ENCODE measurements at regions not wholly inside any gene's neighbourhood (a gene's known extent, or its start where the extent isn't known, plus 50 kb on each side); places are given as distances from the start of the nearest gene placed in this dataset.

GRCh38 chr13:65623148-65623547, 1607.0 kb downstream of the PCDH9 start:
- WGBS (ENCODE audit: low lambda C conversion rate): 0% methylated on average over 3 of the region's 3 CpGs
- in situ Hi-C loops (cut with HindIII; ENCODE audit: extremely low pct_ligation_motif_present, low pct_unique_long_range_greater_than_20kb): no loop called here

GRCh38 chr13:65615506-65615905, 1614.6 kb downstream of the PCDH9 start:
- no peaks in the 10 kb centered on the region for H3K9me3 ChIP-seq (ENCODE audit: low read length)
- ChIA-PET POLR2A (no interaction called here), CTCF (ENCODE audit: low intra/inter-chr PET ratio, low total read pairs) (no interaction called here)
- ATAC-seq (no peak), DNase-seq (ENCODE audit: low spot score) (no peak), FAIRE-seq (no peak)
- H3K27me3 ChIP-seq (ENCODE audit: control insufficient read depth in 1 of 2, insufficient read depth in 2 of 2, low read length in 2 of 2): no peaks in the 10 kb centered on the region
- in situ Hi-C loops (cut with HindIII; ENCODE audit: extremely low pct_ligation_motif_present, low pct_unique_long_range_greater_than_20kb): no loop called here
- H3K4me1 ChIP-seq (ENCODE audit: insufficient read depth, low read length): no peaks in the 10 kb centered on the region
- H3K4me3 ChIP-seq (replicated peaks in 1 of 3; ENCODE audit: insufficient read depth in 1 of 3, low read depth in 2 of 3, low read length in 3 of 3): no peak overlapping the region
- H3K36me3 ChIP-seq (replicated peaks in 1 of 2; ENCODE audit: control insufficient read depth in 1 of 2, insufficient read depth in 2 of 2, low read length in 2 of 2): no peaks in the 10 kb centered on the region
- H3K79me2 ChIP-seq (ENCODE audit: insufficient read depth, low read length): no peaks in the 10 kb centered on the region
- H3K4me2 ChIP-seq (ENCODE audit: low read depth, low read length): no peak overlapping the region
- no peak overlapping the region for H3K9ac ChIP-seq (ENCODE audit: insufficient read depth, low read depth, low read length)
- intact Hi-C loops (cut with micrococcal nuclease; ENCODE audit: unreplicated experiment): no loop called here
- WGBS (ENCODE audit: low lambda C conversion rate): 33% methylated on average over 3 of the region's 3 CpGs
- H3K27ac ChIP-seq (ENCODE audit: extremely low read length, insufficient read depth, low read length): no peak overlapping the region
- no TSS peak for BruUV-seq (replicated peaks)
- H4K20me1 ChIP-seq (ENCODE audit: insufficient read depth, low read length): no peaks in the 10 kb centered on the region
- no peak overlapping the region for H2AFZ ChIP-seq (ENCODE audit: low read length)
- TF ChIP-seq FUBP1 (CRISPR knock-in tag; IDR thresholded peaks at IDR 0.05; ENCODE audit: borderline replicate concordance) (no peak), CHD4 (IDR thresholded peaks at IDR 0.05; ENCODE audit: borderline replicate concordance, low read length) (no peak), SMC3 (IDR thresholded peaks at IDR 0.05; ENCODE audit: low read length) (no peak), KDM4B (CRISPR knock-in tag; IDR thresholded peaks at IDR 0.05) (no peak), ZNF253 (CRISPR knock-in tag; IDR thresholded peaks at IDR 0.05; ENCODE audit: borderline replicate concordance) (no peak), NR2F2 (IDR thresholded peaks at IDR 0.05; ENCODE audit: borderline replicate concordance, low read depth) (no peak), STAT5B (CRISPR knock-in tag; IDR thresholded peaks at IDR 0.05) (no peak), CENPT (CRISPR knock-in tag; IDR thresholded peaks at IDR 0.05; ENCODE audit: low read depth) (no peak), HCFC1 (IDR thresholded peaks at IDR 0.05; ENCODE audit: low read depth, low read length) (no peak), SMAD1 (CRISPR knock-in tag; IDR thresholded peaks at IDR 0.05; ENCODE audit: borderline replicate concordance, low read depth) (no peak)
- TF ChIP-seq, protein P1, sequence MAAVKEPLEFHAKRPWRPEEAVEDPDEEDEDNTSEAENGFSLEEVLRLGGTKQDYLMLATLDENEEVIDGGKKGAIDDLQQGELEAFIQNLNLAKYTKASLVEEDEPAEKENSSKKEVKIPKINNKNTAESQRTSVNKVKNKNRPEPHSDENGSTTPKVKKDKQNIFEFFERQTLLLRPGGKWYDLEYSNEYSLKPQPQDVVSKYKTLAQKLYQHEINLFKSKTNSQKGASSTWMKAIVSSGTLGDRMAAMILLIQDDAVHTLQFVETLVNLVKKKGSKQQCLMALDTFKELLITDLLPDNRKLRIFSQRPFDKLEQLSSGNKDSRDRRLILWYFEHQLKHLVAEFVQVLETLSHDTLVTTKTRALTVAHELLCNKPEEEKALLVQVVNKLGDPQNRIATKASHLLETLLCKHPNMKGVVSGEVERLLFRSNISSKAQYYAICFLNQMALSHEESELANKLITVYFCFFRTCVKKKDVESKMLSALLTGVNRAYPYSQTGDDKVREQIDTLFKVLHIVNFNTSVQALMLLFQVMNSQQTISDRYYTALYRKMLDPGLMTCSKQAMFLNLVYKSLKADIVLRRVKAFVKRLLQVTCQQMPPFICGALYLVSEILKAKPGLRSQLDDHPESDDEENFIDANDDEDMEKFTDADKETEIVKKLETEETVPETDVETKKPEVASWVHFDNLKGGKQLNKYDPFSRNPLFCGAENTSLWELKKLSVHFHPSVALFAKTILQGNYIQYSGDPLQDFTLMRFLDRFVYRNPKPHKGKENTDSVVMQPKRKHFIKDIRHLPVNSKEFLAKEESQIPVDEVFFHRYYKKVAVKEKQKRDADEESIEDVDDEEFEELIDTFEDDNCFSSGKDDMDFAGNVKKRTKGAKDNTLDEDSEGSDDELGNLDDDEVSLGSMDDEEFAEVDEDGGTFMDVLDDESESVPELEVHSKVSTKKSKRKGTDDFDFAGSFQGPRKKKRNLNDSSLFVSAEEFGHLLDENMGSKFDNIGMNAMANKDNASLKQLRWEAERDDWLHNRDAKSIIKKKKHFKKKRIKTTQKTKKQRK (IDR thresholded peaks at IDR 0.05; ENCODE audit: low read length): no peak

More at GRCh38 chr13:65623148-65623547, 1607.0 kb downstream of the PCDH9 start:
- no peak overlapping the region for H3K4me2 ChIP-seq (ENCODE audit: low read depth, low read length)
- FAIRE-seq (no peak), DNase-seq (ENCODE audit: low spot score) (no peak), ATAC-seq (no peak)
- no peak overlapping the region for H2AFZ ChIP-seq (ENCODE audit: low read length)
- ChIA-PET POLR2A (no interaction called here), CTCF (ENCODE audit: low intra/inter-chr PET ratio, low total read pairs) (no interaction called here)
- no peaks in the 10 kb centered on the region for H3K4me1 ChIP-seq (ENCODE audit: insufficient read depth, low read length)
- no peaks in the 10 kb centered on the region for H3K27me3 ChIP-seq (ENCODE audit: control insufficient read depth in 1 of 2, insufficient read depth in 2 of 2, low read length in 2 of 2)
- no peak overlapping the region for H3K9ac ChIP-seq (ENCODE audit: insufficient read depth, low read depth, low read length)
- H3K79me2 ChIP-seq (ENCODE audit: insufficient read depth, low read length): no peaks in the 10 kb centered on the region
- no peak overlapping the region for H3K27ac ChIP-seq (ENCODE audit: extremely low read length, insufficient read depth, low read length)
- intact Hi-C loops (cut with micrococcal nuclease; ENCODE audit: unreplicated experiment): no loop called here
- TF ChIP-seq ZNF354B (CRISPR knock-in tag; IDR thresholded peaks at IDR 0.05): no peak
- no peak for TF ChIP-seq CEBPB (IDR thresholded peaks at IDR 0.05; ENCODE audit: borderline replicate concordance, low read depth, low read length)
- TF ChIP-seq, protein P2, sequence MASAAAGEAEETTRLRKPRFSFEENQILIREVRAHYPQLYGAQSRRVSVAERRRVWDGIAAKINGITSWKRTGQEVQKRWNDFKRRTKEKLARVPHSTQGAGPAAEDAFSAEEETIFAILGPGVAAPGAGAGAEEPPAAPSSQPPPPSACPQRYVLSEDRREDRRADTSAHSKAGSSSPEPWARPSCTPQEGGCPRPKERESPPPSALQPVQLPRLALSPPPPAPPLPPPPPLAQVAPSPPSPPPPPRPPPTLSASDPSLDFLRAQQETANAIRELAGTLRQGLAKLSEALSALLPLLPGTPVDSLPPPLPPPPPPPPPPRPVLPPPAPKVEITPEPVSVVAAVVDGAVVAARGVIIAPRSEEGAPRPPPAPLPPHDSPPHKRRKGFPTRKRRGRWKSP (CRISPR knock-in tag; IDR thresholded peaks at IDR 0.05): no peak
- no peak for TF ChIP-seq ZFYVE20 (CRISPR knock-in tag; IDR thresholded peaks at IDR 0.05; ENCODE audit: borderline replicate concordance, low read depth)
- no peaks in the 10 kb centered on the region for H4K20me1 ChIP-seq (ENCODE audit: insufficient read depth, low read length)
- no peaks in the 10 kb centered on the region for H3K9me3 ChIP-seq (ENCODE audit: low read length)
- H3K4me3 ChIP-seq (replicated peaks in 1 of 3; ENCODE audit: insufficient read depth in 1 of 3, low read depth in 2 of 3, low read length in 3 of 3): no peak overlapping the region
- BruUV-seq (replicated peaks): no TSS peak
- H3K36me3 ChIP-seq (replicated peaks in 1 of 2; ENCODE audit: control insufficient read depth in 1 of 2, insufficient read depth in 2 of 2, low read length in 2 of 2): no peaks in the 10 kb centered on the region
